AG08395 (cell line): ENCODE measurements at regions not wholly inside any gene's neighbourhood (a gene's known extent, or its start where the extent isn't known, plus 50 kb on each side); places are given as distances from the start of the nearest gene placed in this dataset.

ENCODE experiments used
- DNase-seq: peaks from one replicate; pipeline ENCODE4 v3.0.0; 2012; ENCODE audit warnings: mixed read lengths, low spot score

DNA sequence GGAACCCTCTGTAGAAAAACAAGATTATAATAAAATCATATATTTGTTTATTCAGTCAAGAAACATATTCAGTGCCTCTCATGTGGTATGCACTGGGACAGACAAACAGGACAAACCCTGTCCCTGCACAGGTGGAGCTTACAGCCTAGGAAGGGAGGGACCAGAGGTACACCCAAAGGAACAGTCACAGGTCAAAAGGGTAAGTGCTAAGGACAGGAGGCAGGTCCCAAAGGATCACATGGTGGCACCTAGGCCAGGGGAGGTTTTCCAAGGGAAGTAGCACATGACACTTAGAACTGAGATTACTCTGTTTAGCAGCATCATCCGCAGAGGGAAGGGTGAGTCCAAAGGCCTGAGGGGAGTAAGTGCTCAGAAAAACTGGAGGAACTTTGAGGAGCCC, 254.4 kb upstream of the ARRDC4 start:
- no peak for DNase-seq

GRCh38 chr15:97708252-97708651, 252.3 kb upstream of the ARRDC4 start:
- no peak for DNase-seq

DNA sequence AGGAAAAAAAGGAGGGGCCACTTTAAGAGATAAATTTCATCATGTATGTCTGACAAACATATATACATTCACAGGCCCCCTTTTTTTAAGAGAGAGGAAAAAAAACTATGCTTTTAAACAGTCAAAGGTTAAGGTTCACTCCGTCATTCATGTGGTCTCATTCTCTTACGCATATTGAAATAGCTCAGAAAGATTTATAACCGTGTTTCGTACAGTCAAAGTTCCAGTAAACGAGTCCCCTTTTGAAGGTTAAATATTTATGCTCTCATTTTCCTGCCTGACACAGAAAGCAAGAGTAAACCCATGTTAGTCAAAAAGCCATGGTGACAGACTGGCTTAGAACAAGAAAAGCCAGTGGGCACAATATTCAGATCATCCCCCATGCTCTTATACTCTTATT, 248.0 kb upstream of the ARRDC4 start:
- DNase-seq, result no peak

DNA sequence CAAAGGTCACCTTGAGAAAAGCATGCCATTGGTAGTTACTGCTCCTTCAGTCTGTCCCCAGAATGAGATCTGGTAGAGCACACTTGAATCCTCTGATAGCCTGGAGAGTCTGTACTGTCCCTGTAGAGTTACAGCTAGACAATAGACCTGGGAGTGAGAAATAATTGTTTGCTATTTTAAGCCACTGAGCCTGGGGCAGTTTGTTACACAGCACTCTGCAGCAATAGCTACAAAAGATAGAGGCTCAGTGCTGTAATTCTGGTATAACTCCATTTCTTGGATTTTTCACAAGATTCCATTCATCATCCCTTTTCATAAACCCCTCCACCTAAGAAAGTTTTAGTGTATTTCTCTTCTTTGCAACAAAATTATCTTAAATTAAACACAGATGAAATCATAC, 242.7 kb upstream of the ARRDC4 start:
- DNase-seq, result no peak

DNA sequence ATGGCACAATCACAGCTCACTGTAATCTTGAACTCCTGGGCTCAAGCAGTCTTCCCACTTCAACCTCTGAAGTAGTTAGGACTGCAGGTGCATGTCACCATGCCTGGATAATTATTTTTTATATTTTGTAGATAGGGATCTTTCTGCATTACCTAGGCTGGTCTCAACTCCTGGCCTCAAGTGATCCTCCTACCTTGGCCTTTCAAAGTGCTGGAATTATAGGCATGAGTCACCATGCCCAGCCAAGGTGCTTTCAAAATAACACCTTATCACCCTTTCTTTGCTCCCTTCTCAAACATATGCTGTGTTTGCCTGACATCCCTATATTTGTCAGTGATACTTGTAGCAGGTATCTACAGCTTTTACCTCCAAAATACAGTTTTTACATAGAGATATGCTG, 242.0 kb upstream of the ARRDC4 start:
- DNase-seq, result no peak

DNA sequence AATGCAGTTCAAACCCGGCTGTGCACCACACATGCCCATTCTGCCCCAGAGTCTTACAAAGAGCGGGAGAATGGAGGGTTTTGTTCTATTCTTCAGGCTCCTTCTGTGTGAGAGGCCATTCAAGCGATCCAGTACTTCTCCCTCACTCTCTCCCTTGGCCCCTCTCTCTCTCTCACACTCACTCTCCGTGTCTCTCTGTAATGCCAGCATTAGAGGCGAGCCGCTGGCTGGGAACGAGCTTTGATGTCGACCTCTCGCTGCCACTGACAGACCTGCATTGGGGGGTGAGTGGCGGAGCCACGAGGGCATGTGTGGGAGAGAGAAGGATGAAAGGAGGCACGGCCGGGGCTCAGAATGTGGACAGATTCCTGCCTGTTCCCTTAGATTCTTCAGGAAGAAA, 231.7 kb upstream of the ARRDC4 start:
- no peak for DNase-seq

DNA sequence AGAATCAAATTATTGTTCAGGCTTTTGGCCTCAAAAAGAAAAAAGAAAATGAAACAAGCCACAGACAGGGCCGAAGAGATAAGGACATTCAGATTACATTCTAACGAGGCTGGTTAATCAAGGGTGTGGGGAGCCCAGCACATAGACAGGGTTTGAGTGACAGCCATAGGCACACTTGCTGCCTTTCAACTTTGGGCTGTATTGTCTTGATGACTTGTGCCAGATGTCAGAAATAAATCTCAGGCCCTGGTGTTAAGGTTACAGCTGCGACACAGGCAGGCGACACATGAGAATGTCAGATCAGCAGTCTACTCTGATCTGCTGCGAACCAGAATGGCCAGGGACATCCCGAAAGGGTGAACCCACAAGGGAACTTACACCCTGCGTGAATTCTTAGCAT, 231.2 kb upstream of the ARRDC4 start:
- DNase-seq, result no peak

DNA sequence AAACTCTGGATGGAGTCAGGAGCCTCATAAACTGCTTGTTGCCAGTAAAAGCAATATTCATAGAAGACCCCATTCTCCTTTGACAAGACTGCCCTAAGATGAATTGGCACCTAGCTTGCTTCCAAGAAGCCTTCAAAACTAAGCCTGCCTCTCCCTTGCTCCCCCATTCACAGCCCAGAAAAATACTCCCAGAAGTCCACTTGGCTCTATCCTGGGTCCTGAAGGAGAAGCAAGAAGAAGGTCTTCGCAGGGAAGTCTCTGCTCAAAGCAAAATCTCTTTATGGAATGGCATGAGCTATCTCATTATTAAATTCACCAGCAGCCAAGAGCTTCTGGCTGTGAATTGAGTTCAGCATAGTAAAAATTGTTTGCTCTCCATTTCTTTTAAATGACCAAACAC, 230.2 kb upstream of the ARRDC4 start:
- no peak for DNase-seq

- DNase-seq, result no peak
Observed at GRCh38 chr15:97731859-97732258, 228.6 kb upstream of the ARRDC4 start.

- DNase-seq, result no peak
Observed at GRCh38 chr15:97733373-97733772, 227.1 kb upstream of the ARRDC4 start.

DNA sequence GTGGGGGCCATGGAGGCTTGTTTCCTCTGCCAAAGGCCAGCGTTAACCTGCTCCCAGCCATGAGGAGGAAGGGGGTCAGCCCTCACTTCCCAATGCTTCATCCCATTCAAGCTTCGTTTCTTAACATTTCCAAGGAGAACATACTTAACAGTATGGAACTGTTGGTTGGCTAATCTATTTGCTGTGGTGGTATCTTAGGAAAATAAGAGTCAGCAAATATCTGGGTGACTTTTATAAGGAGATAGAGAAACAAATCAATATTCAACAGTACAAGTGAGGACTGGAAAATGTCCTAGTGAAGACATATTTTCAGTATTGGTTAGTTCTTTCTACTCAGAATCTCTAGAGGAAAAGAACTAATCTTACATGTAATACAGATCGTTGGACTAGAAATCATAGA, 223.8 kb upstream of the ARRDC4 start:
- DNase-seq, result no peak

DNA sequence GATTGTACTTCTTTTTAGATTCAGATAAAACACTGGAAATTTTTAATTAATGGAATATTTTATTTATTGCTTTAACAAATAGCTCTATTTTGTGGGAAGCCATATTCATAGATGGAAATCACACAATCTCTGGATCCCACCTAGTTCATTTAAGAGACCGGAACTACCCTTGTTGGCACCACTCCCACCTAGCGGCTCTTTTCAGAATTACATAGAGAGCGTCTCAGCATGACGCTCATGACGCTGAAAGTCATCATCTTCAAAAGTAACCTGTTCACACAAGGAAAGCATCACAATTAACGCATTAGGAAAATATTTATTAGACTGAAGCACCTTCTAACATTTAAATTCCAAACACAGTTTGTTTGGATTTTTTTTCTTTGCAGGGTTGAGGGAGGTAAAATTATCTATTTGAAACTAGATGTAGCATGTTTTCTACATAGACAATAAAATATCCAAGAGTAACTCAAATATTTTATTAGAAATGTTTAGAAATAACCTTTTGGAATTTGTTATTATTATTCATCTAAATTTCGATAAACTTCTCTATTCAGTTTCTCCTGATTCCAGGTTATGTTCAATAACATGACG, 214.9 kb upstream of the ARRDC4 start:
- DNase-seq, result no peak

DNA sequence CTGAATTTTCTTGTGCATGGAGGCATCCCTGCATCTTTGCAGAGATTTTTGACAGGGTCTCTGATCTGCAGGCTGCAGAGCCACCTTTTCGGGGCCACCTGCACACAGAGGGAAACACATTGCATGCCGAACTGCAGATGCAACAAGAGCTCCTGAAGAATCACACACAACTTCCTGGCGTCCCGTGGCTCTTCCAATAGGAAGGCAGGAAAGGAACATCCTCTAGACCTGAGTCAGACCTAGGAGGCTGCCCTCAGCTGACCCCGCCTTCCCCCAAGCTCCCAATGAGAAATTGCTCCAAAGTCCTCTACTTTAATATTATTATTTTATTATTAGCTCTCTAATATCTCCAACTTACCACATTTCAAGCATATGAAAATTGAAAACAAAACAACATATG, 213.2 kb upstream of the ARRDC4 start:
- no peak for DNase-seq

DNA sequence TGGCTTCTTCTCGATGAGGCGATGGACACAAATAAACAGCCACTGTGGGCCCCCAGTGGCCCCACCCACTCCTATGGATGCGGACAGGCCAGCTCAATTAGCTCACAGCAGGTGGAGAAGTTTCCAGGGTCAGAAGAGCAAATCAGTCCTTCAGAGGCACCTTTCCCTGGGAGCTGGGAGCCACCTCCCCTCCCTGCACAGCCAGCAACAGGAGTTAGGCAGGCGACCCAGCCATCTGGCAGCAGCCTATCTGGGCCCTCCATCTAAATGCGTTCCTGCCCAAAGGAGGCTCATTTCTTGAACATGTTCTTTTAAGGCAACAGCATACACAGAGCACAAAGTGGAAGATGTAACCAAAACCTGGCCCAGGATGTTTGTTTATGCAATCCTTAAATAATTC, 211.9 kb upstream of the ARRDC4 start:
- DNase-seq, result no peak

- no peak for DNase-seq
Observed at GRCh38 chr15:97750060-97750459, 210.4 kb upstream of the ARRDC4 start.

- DNase-seq, result no peak
Observed at GRCh38 chr15:97755726-97756125, 204.8 kb upstream of the ARRDC4 start.

DNA sequence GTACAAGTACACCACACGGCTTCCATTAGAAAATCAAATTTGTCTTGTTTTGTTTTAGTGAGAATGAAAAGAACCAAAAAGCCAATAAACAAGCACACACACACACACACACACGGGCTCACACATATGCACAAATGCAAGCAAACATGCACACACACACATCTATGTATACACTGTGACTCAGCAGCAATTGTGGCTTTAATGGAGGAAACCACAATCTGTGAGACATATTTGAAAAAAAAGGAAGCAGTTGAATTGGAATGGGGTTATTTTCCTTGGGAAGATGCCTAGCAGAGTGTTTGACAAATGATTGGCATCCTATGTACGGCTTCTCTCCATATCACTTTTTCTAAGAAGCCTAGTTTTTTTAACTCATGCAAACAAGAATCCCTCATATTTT, 201.1 kb upstream of the ARRDC4 start:
- DNase-seq, result no peak

GRCh38 chr15:97761110-97761509, 199.4 kb upstream of the ARRDC4 start:
- no peak for DNase-seq

DNA sequence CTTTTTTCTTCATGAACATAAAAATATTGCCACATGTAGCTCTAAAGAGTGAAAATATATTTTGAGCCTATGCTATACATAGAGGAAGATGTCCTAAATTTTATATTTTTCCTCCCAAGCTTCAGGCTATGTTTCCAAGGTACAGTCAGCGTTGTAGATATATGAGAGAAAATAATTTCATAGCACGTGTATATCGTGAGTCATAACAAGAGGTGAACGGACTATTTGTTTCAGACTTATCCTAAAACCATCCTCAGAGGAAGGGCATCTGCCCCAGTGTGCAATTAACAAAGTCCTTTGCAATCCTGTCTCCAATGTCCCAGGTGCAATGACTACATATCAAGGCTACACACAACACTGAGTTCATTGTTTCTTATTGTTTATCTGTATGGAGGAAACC, 177.3 kb upstream of the ARRDC4 start:
- no peak for DNase-seq

- no peak for DNase-seq
Observed at GRCh38 chr15:97786741-97787140, 173.8 kb upstream of the ARRDC4 start.

- DNase-seq, result no peak
Observed at GRCh38 chr15:97790180-97790579, 170.3 kb upstream of the ARRDC4 start.

- DNase-seq, result no peak
Observed at GRCh38 chr15:97791824-97792792, 168.4 kb upstream of the ARRDC4 start.

DNA sequence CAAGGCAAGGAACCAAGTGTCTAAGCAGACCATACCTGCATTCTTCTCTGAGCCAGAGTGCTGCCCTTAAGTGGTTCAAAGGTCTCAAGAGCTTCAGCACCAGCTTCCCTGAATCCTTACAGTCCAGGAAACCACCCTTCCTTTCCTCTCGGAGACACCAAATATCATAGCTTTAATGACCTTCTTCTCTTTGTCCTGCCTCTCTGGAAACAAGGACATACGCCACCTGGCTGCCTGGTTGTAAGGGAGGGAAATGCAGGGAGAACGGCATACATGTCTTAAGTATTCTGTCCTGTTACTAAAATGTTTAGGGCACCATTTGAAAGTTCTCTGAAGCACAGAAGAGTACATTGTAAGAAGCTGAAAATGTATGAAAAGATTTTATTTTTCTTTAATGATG, 155.6 kb upstream of the ARRDC4 start:
- no peak for DNase-seq

GRCh38 chr15:97806766-97807165, 153.7 kb upstream of the ARRDC4 start:
- no peak for DNase-seq
